ENCODE measurements at regions not wholly inside any gene's neighbourhood (a gene's known extent, or its start where the extent isn't known, plus 50 kb on each side); places are given as distances from the start of the nearest gene placed in this dataset.

GRCh38 chr15:70494852-70495571, 268.3 kb downstream of the UACA start:
- Histone ChIP-seq H2BK20ac (ENCODE audit: low read depth, low read length) (peak overlapping the region; percentile 80), H2AK9ac (replicated peaks; ENCODE audit: low read depth, low read length, poor library complexity) (peak overlapping the region; percentile 10), H3K23ac (ENCODE audit: low read depth, low read length) (peak overlapping the region; percentile 46; the same call in 1 of the 2 replicates), H3K27ac (ENCODE audit: insufficient read depth, low read length) (peak overlapping the region; percentile 18; the same call in 1 of the 2 replicates), H2BK120ac (ENCODE audit: low read depth, low read length) (peak overlapping the region; percentile 86), H3K9me3 (ENCODE audit: control insufficient read depth, insufficient read depth, low read length) (no peaks in the 10 kb centered on the region), H3K79me1 (ENCODE audit: low read depth in 1 of 2, low read length in 2 of 2) (no peaks in the 10 kb centered on the region), H3K4ac (ENCODE audit: low read depth, low read length) (peak overlapping the region; percentile 77), H3K18ac (ENCODE audit: low read depth, low read length) (peak overlapping the region; percentile 14), H3K9me1 (ENCODE audit: insufficient read depth, low read length) (peaks cover 33% of the 10 kb centered on the region), H3K14ac (replicated peaks; ENCODE audit: low read depth, low read length) (peak overlapping the region; percentile 69), H4K91ac (ENCODE audit: insufficient read depth, low read depth, low read length) (peak overlapping the region; percentile 85), H3K4me3 (ENCODE audit: insufficient read depth, low read depth, low read length) (no peak overlapping the region), H3K4me2 (ENCODE audit: low read depth, low read length) (peak overlapping the region; percentile 26), H4K8ac (ENCODE audit: low read depth in 2 of 2, low read length in 2 of 2) (peak overlapping the region; percentile 30 to 33; a peak in 3 of 4 replicates), H3K9ac (ENCODE audit: low read depth, low read length) (no peak overlapping the region; the same call in 1 of the 2 replicates), H3K56ac (ENCODE audit: extremely low read depth, insufficient read depth, low read length) (peak overlapping the region; percentile 37; the same call in 1 of the 2 replicates), H3K4me1 (ENCODE audit: control insufficient read depth, insufficient read depth, low read length) (peaks cover 36% of the 10 kb centered on the region), H3K27me3 (ENCODE audit: control insufficient read depth, insufficient read depth, low read length) (peaks cover 9% of the 10 kb centered on the region), H2AK5ac (ENCODE audit: low read depth, low read length) (peak overlapping the region; percentile 97), H4K20me1 (ENCODE audit: insufficient read depth, low read length) (no peaks in the 10 kb centered on the region), H2BK15ac (ENCODE audit: low read depth, low read length) (peak overlapping the region; percentile 59; the same call in 2 of the 3 replicates), H2AFZ (replicated peaks; ENCODE audit: low read length, poor library complexity) (peak overlapping the region; percentile 6), H2BK5ac (ENCODE audit: low read depth, low read length, poor library complexity, severe bottlenecking) (peak overlapping the region; percentile 57), H4K5ac (ENCODE audit: low read depth, low read length) (no peak overlapping the region), H3K36me3 (ENCODE audit: control insufficient read depth, insufficient read depth, low read length) (no peaks in the 10 kb centered on the region)
- ATAC-seq (ENCODE audit: low read depth) (peak; percentile 88), DNase-seq (peak; percentile 96)
- no CpG with 5 or more reads among the region's 8 CpGs for WGBS, 2 experiments (ENCODE audit: extremely low coverage in 2 of 2, insufficient read length in 1 of 2)
- intact Hi-C loops (cut with micrococcal nuclease) (loop anchor here (5.0 kb wide), 2 partner anchors 72 to 142 kb away; no protein-coding TSS in a partner anchor), in situ Hi-C loops (cut with MboI; ENCODE audit: low sequenced_read_pairs) (loop anchor here (25.0 kb wide), 1 partner anchor 408 kb away; the partner anchor contains the start of gene TLE3), dilution Hi-C loops (cut with HindIII; ENCODE audit: low sequenced_read_pairs, unreplicated experiment) (no loop called here)
- ChIA-PET CTCF (no interaction called here), POLR2A (ENCODE audit: unreplicated experiment) (no interaction called here)
- no TSS peak for BruUV-seq (replicated peaks)
- TF ChIP-seq SMC3 (IDR thresholded peaks at IDR 0.05; ENCODE audit: low read depth, low read length) = 0 out of 2 replicates have a peak, but pooled peaks have one; percentile 13
- peak; percentile 11; the same call in 1 of the 2 replicates for TF ChIP-seq RAD21 (IDR thresholded peaks at IDR 0.05; ENCODE audit: low read length)
- TF ChIP-seq BHLHE40 (IDR thresholded peaks at IDR 0.05; ENCODE audit: low read depth, low read length) = peak; percentile 71; the same call in 1 of the 2 replicates
- TF ChIP-seq NFE2L2 (IDR thresholded peaks at IDR 0.05; ENCODE audit: low read depth, low read length) = 0 out of 2 replicates have a peak, but pooled peaks have one; percentile 26
- peak; percentile 79 for TF ChIP-seq RCOR1 (IDR thresholded peaks at IDR 0.05; ENCODE audit: insufficient replicate concordance, low read length)
- peak; percentile 91 for TF ChIP-seq FOS (IDR thresholded peaks at IDR 0.05; ENCODE audit: low read depth, low read length)
- no peak for TF ChIP-seq MAFK (IDR thresholded peaks at IDR 0.05; ENCODE audit: low read depth, low read length)
- TF ChIP-seq MAZ (IDR thresholded peaks at IDR 0.05; ENCODE audit: borderline replicate concordance, low read depth, low read length) = peak; percentile 85
- TF ChIP-seq POLR2A (IDR thresholded peaks at IDR 0.05; ENCODE audit: low read depth, low read length) = no peak
